ENCODE measurements at regions not wholly inside any gene's neighbourhood (a gene's known extent, or its start where the extent isn't known, plus 50 kb on each side); places are given as distances from the start of the nearest gene placed in this dataset.

DNA sequence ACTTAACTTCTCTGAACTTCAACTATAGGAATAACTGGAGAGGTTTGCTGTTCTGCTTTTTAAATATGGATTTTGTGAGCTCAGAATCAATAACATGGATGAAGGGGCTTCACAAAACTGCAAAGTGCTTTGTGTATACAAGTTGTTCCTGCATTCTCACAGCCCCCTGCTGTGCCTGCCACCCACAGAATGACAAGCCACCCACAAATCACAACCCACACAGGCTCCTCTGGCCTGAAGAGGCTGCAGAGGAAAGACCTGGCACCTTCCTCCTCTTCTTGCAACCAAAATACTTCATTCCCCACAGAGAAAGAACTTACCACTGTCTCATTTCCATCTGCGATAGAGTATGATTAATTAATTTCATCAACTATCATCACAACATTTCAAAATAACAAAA lies 106.7 kb upstream of the NHSL1 start:
- TF ChIP-seq, protein P1, sequence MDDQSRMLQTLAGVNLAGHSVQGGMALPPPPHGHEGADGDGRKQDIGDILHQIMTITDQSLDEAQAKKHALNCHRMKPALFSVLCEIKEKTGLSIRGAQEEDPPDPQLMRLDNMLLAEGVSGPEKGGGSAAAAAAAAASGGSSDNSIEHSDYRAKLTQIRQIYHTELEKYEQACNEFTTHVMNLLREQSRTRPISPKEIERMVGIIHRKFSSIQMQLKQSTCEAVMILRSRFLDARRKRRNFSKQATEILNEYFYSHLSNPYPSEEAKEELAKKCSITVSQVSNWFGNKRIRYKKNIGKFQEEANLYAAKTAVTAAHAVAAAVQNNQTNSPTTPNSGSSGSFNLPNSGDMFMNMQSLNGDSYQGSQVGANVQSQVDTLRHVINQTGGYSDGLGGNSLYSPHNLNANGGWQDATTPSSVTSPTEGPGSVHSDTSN (CRISPR knock-in tag; IDR thresholded peaks at IDR 0.05; ENCODE audit: borderline replicate concordance), result no peak
- TF ChIP-seq, protein P2, sequence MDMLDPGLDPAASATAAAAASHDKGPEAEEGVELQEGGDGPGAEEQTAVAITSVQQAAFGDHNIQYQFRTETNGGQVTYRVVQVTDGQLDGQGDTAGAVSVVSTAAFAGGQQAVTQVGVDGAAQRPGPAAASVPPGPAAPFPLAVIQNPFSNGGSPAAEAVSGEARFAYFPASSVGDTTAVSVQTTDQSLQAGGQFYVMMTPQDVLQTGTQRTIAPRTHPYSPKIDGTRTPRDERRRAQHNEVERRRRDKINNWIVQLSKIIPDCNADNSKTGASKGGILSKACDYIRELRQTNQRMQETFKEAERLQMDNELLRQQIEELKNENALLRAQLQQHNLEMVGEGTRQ (IDR thresholded peaks at IDR 0.05; ENCODE audit: low read depth, low read length), result no peak
- TF ChIP-seq, protein P2 (CRISPR knock-in tag; IDR thresholded peaks at IDR 0.05; ENCODE audit: borderline replicate concordance), result no peak
- TF ChIP-seq, protein P3, sequence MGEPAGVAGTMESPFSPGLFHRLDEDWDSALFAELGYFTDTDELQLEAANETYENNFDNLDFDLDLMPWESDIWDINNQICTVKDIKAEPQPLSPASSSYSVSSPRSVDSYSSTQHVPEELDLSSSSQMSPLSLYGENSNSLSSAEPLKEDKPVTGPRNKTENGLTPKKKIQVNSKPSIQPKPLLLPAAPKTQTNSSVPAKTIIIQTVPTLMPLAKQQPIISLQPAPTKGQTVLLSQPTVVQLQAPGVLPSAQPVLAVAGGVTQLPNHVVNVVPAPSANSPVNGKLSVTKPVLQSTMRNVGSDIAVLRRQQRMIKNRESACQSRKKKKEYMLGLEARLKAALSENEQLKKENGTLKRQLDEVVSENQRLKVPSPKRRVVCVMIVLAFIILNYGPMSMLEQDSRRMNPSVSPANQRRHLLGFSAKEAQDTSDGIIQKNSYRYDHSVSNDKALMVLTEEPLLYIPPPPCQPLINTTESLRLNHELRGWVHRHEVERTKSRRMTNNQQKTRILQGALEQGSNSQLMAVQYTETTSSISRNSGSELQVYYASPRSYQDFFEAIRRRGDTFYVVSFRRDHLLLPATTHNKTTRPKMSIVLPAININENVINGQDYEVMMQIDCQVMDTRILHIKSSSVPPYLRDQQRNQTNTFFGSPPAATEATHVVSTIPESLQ (CRISPR knock-in tag; conservative IDR thresholded peaks at IDR 0.05), result no peak
- TF ChIP-seq, protein P4, sequence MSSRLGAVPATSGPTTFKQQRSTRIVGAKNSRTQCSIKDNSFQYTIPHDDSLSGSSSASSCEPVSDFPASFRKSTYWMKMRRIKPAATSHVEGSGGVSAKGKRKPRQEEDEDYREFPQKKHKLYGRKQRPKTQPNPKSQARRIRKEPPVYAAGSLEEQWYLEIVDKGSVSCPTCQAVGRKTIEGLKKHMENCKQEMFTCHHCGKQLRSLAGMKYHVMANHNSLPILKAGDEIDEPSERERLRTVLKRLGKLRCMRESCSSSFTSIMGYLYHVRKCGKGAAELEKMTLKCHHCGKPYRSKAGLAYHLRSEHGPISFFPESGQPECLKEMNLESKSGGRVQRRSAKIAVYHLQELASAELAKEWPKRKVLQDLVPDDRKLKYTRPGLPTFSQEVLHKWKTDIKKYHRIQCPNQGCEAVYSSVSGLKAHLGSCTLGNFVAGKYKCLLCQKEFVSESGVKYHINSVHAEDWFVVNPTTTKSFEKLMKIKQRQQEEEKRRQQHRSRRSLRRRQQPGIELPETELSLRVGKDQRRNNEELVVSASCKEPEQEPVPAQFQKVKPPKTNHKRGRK (CRISPR knock-in tag; IDR thresholded peaks at IDR 0.05), result no peak
- TF ChIP-seq, protein P5, sequence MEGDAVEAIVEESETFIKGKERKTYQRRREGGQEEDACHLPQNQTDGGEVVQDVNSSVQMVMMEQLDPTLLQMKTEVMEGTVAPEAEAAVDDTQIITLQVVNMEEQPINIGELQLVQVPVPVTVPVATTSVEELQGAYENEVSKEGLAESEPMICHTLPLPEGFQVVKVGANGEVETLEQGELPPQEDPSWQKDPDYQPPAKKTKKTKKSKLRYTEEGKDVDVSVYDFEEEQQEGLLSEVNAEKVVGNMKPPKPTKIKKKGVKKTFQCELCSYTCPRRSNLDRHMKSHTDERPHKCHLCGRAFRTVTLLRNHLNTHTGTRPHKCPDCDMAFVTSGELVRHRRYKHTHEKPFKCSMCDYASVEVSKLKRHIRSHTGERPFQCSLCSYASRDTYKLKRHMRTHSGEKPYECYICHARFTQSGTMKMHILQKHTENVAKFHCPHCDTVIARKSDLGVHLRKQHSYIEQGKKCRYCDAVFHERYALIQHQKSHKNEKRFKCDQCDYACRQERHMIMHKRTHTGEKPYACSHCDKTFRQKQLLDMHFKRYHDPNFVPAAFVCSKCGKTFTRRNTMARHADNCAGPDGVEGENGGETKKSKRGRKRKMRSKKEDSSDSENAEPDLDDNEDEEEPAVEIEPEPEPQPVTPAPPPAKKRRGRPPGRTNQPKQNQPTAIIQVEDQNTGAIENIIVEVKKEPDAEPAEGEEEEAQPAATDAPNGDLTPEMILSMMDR (CRISPR knock-in tag; IDR thresholded peaks at IDR 0.05), result no peak
- TF ChIP-seq ZSCAN21 (CRISPR knock-in tag; IDR thresholded peaks at IDR 0.05; ENCODE audit: borderline replicate concordance) (no peak), BRCA1 (CRISPR knock-in tag; IDR thresholded peaks at IDR 0.05) (no peak)
